GM19025 (cell line): ENCODE measurements at regions not wholly inside any gene's neighbourhood (a gene's known extent, or its start where the extent isn't known, plus 50 kb on each side); places are given as distances from the start of the nearest gene placed in this dataset.
"Not testable (repeated sequence)": the region's sequence is repeated elsewhere in the genome, so short reads cannot be mapped to it uniquely, and the experiment has no call there.

Experiments used
- ATAC-seq: cut with Tn5 transposase; IDR thresholded peaks from one replicate; pipeline ENCODE4 v1.9.1; 2021; ENCODE audit warnings: mild to moderate bottlenecking, low read depth, moderate library complexity; ENCODE audit not compliant: unreplicated experiment

DNA sequence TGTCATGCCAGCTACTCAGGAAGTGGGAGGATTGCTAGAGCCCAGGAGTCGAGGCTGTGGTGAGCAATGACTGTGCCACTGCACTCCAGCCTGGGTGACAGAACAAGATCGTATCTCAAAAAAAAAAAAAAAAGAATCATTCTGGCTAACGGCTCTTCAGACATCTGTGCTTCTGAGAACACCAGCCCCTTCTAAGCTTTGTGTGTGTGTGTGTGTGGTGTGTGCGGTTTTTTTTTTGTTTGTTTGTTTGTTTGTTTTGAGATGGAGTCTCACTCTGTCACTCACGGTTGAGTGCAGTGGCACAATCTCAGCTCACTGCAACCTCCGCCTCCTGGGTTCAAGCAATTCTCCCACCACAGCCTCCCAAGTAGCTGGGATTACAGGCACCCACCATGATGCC is 79.4 kb upstream of the DRD5 start:
- not testable (repeated sequence) for ATAC-seq

DNA sequence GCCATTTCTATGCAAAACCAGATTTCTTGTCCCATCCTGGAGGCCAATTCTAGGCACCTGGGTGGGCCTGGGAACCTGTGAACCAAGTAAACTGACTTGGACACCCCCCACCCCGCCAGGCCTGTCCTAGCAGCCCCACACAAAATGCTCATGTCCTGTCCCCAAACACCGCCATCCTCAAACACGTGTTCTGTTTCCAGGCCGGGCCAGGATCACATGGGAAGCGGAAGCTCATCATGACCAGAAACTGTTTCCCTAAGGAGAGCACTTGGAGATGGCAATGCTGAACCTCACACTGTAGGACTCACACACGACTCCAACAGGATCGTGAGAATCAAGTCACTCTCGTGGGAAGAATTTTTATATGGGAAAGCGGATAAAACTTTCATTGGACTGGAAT is 78.7 kb upstream of the DRD5 start:
- not testable (repeated sequence) for ATAC-seq

DNA sequence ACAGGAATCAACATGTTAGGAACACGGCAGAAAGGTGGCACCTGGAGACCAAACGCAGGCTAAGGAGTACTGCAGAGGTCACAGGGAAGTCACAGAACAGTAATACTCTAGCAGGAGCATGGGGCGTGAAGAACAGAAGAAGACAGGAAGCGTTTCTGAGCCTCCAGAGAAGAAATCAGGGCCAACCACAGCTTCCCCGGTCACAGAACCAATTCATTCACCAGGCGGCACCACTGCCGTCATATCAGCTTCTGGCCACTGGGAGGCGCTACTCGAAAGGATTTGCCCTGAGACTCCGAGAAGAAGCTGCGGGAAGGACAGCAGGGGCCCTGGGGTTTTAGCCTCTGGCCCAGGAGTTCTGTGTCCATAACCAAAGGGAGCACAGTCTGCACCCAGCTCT is 78.0 kb upstream of the DRD5 start:
- ATAC-seq, result no peak

DNA sequence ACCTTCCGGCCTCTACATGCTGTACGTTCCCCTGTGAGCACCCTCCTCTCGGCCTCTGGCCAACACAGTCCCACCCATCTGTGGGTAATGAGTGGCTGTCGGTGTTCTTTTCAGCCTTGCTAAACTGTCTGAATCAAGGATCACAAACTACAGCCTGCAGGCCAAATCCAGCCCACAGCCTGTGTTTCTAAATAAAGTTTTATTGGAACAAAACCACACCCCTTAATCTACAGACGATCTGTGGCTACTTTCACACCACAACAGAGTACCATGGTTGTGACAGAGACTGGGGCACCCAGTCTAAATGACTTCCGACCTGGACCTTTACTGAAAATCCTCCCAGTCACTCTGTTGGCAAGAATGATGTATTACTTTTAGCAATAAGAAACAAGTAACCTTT is 77.3 kb upstream of the DRD5 start:
- not testable (repeated sequence) for ATAC-seq

DNA sequence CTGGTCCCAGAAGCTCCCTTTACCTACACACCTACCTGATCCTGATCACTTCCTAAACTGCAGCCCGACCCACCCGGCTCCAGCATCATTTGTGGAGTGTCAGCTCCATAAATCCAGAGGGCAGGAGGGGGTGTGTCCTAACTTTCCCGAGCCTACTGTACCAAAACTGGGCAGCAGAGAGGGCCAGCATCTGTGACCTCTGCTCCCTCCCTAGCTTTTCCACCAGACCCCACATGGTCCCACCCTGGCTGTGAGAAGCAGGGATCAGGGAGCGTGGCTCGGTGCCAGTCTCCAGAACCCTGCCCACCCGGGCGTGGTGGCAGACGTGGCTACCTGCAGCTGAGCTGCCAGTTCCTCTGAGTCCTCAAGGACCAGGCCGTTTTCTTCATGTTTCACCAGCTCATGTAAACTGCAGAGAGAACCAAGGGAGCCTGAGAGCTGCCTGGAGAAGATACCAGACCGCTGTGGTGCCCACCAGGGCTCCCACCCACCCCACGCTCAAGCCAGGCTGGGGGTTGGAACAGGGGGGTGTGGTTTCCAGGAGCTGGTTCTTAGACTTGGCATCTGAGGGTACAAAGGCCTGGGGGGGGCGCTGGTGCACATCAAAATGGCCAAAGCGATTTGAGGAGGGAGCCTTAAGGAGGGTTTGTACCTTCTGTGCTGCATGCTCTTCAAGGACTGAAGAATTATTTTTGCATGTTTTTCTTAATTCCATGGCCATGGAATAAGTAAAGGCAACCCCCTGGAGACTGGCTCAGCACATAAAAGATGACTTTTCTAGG is 76.7 kb upstream of the DRD5 start:
- ATAC-seq, result no peak

DNA sequence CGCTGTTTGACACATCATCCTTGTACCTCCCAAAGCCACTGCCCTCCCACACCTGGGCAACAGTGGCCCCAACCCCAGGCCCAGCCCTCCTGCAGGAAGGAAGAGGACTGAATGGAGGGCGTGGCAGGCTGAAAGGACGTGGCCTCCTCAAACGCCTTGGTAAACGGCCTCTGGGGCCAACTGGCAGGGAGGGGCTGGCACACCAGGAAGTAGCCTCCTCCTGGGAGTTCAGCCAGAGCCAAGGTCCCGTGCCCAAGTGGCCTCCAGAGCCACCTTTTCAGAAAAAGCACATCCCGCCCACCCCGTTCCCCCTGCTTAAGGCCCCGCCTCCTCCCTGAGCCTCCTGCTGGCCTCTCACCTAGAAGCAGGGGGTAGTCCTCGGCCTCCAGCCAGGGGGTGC is 74.2 kb upstream of the DRD5 start:
- not testable (repeated sequence) for ATAC-seq

DNA sequence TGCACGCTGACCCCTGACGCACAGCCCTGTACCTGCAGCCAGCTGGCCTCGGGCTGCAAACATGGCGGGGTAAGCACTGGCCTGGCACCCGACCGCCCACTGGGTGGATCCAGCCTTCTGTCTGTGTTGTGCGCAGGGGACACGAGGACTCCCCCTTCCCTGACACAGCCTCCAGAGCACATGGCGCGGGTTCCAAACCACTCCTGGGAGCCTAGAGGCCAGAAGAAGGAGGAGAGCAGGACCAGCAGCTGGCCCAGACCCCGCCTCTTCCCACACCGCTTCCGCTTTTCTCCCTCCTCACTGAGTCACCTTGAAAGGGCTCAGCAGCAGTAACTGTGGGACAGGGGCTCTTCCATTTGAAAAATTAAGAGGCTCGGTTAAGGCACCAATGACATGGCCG is 73.5 kb upstream of the DRD5 start:
- ATAC-seq, result not testable (repeated sequence)

DNA sequence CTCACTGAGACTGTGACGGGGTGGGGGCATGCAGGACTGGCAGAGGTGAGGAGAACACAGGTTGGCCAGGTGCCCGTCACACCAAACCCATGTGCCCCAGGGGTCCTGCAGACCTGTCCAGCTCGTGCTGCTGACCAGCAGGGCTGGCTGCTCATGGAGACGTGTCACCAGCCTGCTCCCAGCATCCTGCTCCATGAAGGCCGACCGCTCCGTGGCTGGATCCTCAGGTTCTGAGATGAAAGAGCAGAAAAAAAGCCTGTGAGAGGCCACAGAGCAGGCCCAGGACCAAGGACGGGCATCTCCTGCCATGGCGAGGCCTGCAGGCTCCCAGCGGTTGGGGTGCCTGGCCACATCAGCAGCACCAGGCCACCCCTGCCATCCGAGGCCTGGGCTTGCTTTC is 71.7 kb upstream of the DRD5 start:
- no peak for ATAC-seq

DNA sequence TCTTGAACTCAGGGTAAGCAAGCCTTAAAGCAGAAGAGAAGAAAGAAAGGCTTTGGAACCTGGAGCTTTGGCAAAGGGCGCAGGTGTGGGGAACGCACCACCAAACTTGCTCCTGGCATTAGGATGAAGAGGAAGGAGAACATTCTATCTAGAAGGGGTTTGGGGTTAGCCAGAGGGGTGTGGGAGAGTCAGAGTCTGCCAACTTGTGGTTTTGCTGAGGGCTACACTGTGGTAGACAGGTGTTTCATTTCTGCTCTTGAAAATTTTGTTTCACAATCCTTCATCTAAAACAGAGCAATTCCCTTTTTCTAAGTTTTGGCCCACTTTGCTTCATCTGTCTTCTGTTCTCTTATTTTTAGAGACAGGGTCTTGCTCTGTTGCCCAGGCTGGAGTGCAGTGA is 66.2 kb upstream of the DRD5 start:
- not testable (repeated sequence) for ATAC-seq

DNA sequence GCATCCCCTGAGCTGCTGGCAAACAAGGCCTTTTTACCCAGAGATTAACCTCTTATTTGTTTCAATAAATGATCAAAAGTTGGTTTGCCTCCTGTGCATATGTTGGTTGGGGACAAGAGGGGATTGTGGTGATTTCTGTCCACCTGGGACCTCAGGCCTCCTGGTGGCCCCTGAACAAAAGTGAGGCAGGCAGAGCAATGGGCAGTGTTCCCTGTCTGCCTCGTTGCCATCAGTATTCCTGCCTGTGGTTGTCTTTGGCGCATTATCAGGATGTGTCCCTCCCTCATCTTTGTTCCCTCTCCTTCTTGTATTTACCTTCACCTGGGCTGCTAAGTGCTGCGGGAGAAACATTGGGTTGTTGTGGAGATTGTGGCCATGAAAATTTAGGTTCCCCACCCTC is 65.3 kb upstream of the DRD5 start:
- no peak for ATAC-seq

DNA sequence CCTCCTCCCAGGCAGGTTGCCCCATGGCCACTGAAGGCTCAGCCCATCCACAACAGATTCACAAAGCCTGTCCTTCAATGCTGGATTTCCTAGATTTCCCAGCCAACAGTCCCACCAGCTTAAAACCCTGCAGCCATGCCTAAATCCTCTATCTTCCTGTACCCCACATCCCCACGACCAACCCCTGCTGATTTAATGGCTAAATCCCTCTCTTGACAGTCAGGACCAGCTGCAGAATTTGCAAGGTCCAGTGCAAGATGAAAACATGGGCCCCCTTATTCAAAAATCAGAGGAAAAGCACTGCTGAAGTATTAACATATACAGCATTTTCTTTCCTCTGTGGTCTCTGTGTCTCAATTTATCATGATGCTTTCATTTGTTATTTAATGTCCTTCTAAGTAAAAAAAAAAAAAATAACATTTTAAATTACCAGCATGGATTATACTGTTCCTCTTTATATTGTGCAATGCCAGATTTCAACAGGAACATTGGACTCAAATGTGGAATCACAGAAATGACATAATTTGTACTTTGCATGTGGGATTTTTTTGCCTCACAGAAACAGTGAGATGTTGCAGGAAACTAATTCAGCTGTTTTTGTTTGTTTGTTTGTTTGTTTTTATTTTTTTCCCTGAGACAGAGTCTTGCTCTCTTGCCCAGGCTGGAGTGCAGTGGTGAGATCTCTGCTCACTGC is 63.0 kb upstream of the DRD5 start:
- not testable (repeated sequence) for ATAC-seq

DNA sequence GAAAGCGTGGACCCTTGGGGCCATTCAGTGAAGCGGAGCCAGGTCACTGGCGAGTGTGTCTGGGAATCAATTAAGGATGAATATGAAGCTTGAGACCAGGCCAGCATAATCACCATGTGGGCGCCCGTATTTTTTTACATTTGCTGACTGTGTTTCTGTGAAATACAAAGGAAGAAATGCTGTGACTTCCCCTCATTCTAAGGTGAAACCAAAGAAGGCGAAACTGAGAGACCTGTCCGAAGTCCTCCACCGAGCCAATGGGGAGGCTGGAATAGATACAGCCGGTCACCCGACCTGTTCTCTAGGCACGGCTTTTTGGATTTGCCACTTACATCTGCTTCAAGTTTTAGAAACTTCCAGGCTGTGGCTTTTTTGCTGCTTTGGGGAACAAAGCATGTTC is 59.3 kb upstream of the DRD5 start:
- not testable (repeated sequence) for ATAC-seq
